ENCODE measurements at regions not wholly inside any gene's neighbourhood (a gene's known extent, or its start where the extent isn't known, plus 50 kb on each side); places are given as distances from the start of the nearest gene placed in this dataset.

- no peak overlapping the region for H3K4me3 ChIP-seq
- no peaks in the 10 kb centered on the region for H3F3A ChIP-seq (ENCODE audit: low read depth)
- DNase-seq (ENCODE audit: low spot score), result no peak
- H3K4me1 ChIP-seq, result no peaks in the 10 kb centered on the region
- Mint-ChIP-seq H3K36me3 (no peaks in the 10 kb centered on the region), H3K27me3 (ENCODE audit: insufficient read depth, low read depth) (peaks cover 2% of the 10 kb centered on the region), H3K4me1 (peaks cover 6% of the 10 kb centered on the region), H3K9me3 (peaks cover 11% of the 10 kb centered on the region), H3K27ac (no peak overlapping the region), H3K4me3 (no peak overlapping the region)
- H2AFZ ChIP-seq (replicated peaks), result peak overlapping the region; percentile 17
- H3K36me3 ChIP-seq, result no peaks in the 10 kb centered on the region
- TF ChIP-seq EZH2 (IDR thresholded peaks at IDR 0.05), result no peak
- no peak overlapping the region for H3K4me2 ChIP-seq
- no peak overlapping the region for H3K27ac ChIP-seq
- H3K79me2 ChIP-seq (ENCODE audit: low read depth), result no peaks in the 10 kb centered on the region
- no peaks in the 10 kb centered on the region for H3K27me3 ChIP-seq
- no peaks in the 10 kb centered on the region for H4K20me1 ChIP-seq (ENCODE audit: low read depth)
- H3K9me3 ChIP-seq (ENCODE audit: low read depth), result peaks cover 8% of the 10 kb centered on the region
- H3K9ac ChIP-seq, result no peak overlapping the region
Observed at GRCh38 chr10:129353101-129353500, 113.9 kb upstream of the MGMT start.

- no peak overlapping the region for H2AFZ ChIP-seq (replicated peaks)
- Mint-ChIP-seq H3K4me3 (no peak overlapping the region), H3K27me3 (ENCODE audit: insufficient read depth, low read depth) (peaks cover 2% of the 10 kb centered on the region), H3K27ac (no peak overlapping the region), H3K4me1 (no peaks in the 10 kb centered on the region), H3K9me3 (peaks cover 11% of the 10 kb centered on the region), H3K36me3 (no peaks in the 10 kb centered on the region)
- no peak overlapping the region for H3K4me3 ChIP-seq
- no peaks in the 10 kb centered on the region for H3K79me2 ChIP-seq (ENCODE audit: low read depth)
- no peak for DNase-seq (ENCODE audit: low spot score)
- no peak overlapping the region for H3K4me2 ChIP-seq
- no peak for TF ChIP-seq EZH2phosphoT487 (IDR thresholded peaks at IDR 0.05)
- no peak for TF ChIP-seq EZH2 (IDR thresholded peaks at IDR 0.05)
- no peak for TF ChIP-seq CTCF (IDR thresholded peaks at IDR 0.05)
- no peak overlapping the region for H3K27ac ChIP-seq
- H3K36me3 ChIP-seq, result no peaks in the 10 kb centered on the region
- H3K9ac ChIP-seq, result no peak overlapping the region
- peaks cover 8% of the 10 kb centered on the region for H3K9me3 ChIP-seq (ENCODE audit: low read depth)
- no peaks in the 10 kb centered on the region for H3K27me3 ChIP-seq
- H4K20me1 ChIP-seq (ENCODE audit: low read depth), result no peaks in the 10 kb centered on the region
- no peaks in the 10 kb centered on the region for H3K4me1 ChIP-seq
- no peaks in the 10 kb centered on the region for H3F3A ChIP-seq (ENCODE audit: low read depth)
Observed at GRCh38 chr10:129360046-129360445, 107.0 kb upstream of the MGMT start.

GRCh38 chr10:129361676-129362376, 105.2 kb upstream of the MGMT start:
- Histone ChIP-seq H3K9ac (no peak overlapping the region), H3K27me3 (no peaks in the 10 kb centered on the region), H3K79me2 (ENCODE audit: low read depth) (no peaks in the 10 kb centered on the region), H3F3A (ENCODE audit: low read depth) (no peaks in the 10 kb centered on the region), H3K4me1 (no peaks in the 10 kb centered on the region), H4K20me1 (ENCODE audit: low read depth) (no peaks in the 10 kb centered on the region), H3K4me2 (no peak overlapping the region), H3K27ac (no peak overlapping the region), H2AFZ (replicated peaks) (no peak overlapping the region), H3K36me3 (no peaks in the 10 kb centered on the region), H3K9me3 (ENCODE audit: low read depth) (peaks cover 2% of the 10 kb centered on the region), H3K4me3 (no peak overlapping the region)
- Mint-ChIP-seq H3K4me1 (no peaks in the 10 kb centered on the region), H3K4me3 (no peak overlapping the region), H3K27ac (no peak overlapping the region), H3K36me3 (no peaks in the 10 kb centered on the region), H3K9me3 (peaks cover 3% of the 10 kb centered on the region), H3K27me3 (ENCODE audit: insufficient read depth, low read depth) (peaks cover 2% of the 10 kb centered on the region)
- TF ChIP-seq CTCF (IDR thresholded peaks at IDR 0.05) (no peak), EZH2 (IDR thresholded peaks at IDR 0.05) (no peak), EZH2phosphoT487 (IDR thresholded peaks at IDR 0.05) (no peak)
- no peak for DNase-seq (ENCODE audit: low spot score)

- Histone ChIP-seq H3K27me3 (no peaks in the 10 kb centered on the region), H3F3A (ENCODE audit: low read depth) (no peaks in the 10 kb centered on the region), H3K9me3 (ENCODE audit: low read depth) (no peaks in the 10 kb centered on the region), H3K9ac (no peak overlapping the region), H4K20me1 (ENCODE audit: low read depth) (no peaks in the 10 kb centered on the region), H3K4me1 (no peaks in the 10 kb centered on the region), H2AFZ (replicated peaks) (no peak overlapping the region), H3K4me3 (no peak overlapping the region), H3K79me2 (ENCODE audit: low read depth) (no peaks in the 10 kb centered on the region), H3K4me2 (no peak overlapping the region), H3K36me3 (no peaks in the 10 kb centered on the region), H3K27ac (no peak overlapping the region)
- Mint-ChIP-seq H3K27ac (no peak overlapping the region), H3K4me1 (no peaks in the 10 kb centered on the region), H3K4me3 (no peak overlapping the region), H3K36me3 (no peaks in the 10 kb centered on the region), H3K27me3 (ENCODE audit: insufficient read depth, low read depth) (peaks cover 2% of the 10 kb centered on the region), H3K9me3 (no peaks in the 10 kb centered on the region)
- no peak for TF ChIP-seq EZH2 (IDR thresholded peaks at IDR 0.05)
- no peak for TF ChIP-seq CTCF (IDR thresholded peaks at IDR 0.05)
- no peak for TF ChIP-seq EZH2phosphoT487 (IDR thresholded peaks at IDR 0.05)
- DNase-seq (ENCODE audit: low spot score), result no peak
Observed at GRCh38 chr10:129364949-129365348, 102.1 kb upstream of the MGMT start.
